ENCODE measurements at regions not wholly inside any gene's neighbourhood (a gene's known extent, or its start where the extent isn't known, plus 50 kb on each side); places are given as distances from the start of the nearest gene placed in this dataset.
A peak's percentile ranks its signal among the peaks of the same experiment; 100 is the strongest.

- Histone ChIP-seq H3K9ac (ENCODE audit: insufficient read depth, low read length) (no peak overlapping the region), H3K27me3 (ENCODE audit: control insufficient read depth, insufficient read depth, low read length) (no peaks in the 10 kb centered on the region), H3K4me1 (ENCODE audit: control insufficient read depth, extremely low read depth, insufficient read depth, low read length) (peaks cover 9% of the 10 kb centered on the region), H3K36me3 (ENCODE audit: control insufficient read depth, insufficient read depth, low read length) (no peaks in the 10 kb centered on the region), H3K27ac (ENCODE audit: insufficient read depth, low read length) (no peak overlapping the region), H2AFZ (ENCODE audit: low read length) (no peak overlapping the region), H3K4me2 (ENCODE audit: extremely low read depth, insufficient read depth, low read length) (no peak overlapping the region), H3K9me3 (ENCODE audit: control insufficient read depth, insufficient read depth, low read depth, low read length) (no peaks in the 10 kb centered on the region), H3K79me2 (ENCODE audit: control insufficient read depth, insufficient read depth, low read length) (no peaks in the 10 kb centered on the region), H3K4me3 (replicated peaks in 1 of 4; ENCODE audit: control extremely low read depth in 1 of 4, insufficient read depth in 1 of 4, low read depth in 3 of 4, low read length in 4 of 4) (no peak overlapping the region), H4K20me1 (ENCODE audit: control insufficient read depth, extremely low read depth, insufficient read depth, low read length) (no peaks in the 10 kb centered on the region)
- no peak for TF ChIP-seq EZH2 (IDR thresholded peaks at IDR 0.05; ENCODE audit: low read length, missing control alignments)
- no peak for TF ChIP-seq CTCF (conservative IDR thresholded peaks at IDR 0.05 in 1 of 2, IDR thresholded peaks at IDR 0.05 in 1 of 2; ENCODE audit: low read depth in 1 of 2, low read length in 2 of 2)
- DNase-seq (ENCODE audit: low read depth in 2 of 2) = peak in 1 of 2 donors; percentile 29
Observed at GRCh38 chr14:25108959-25109358, 59.0 kb upstream of the STXBP6 start.

GRCh38 chr14:25108291-25108690 is 58.3 kb upstream of the STXBP6 start:
- H3K4me1 ChIP-seq (ENCODE audit: control insufficient read depth, extremely low read depth, insufficient read depth, low read length) = peaks cover 9% of the 10 kb centered on the region
- no peak for TF ChIP-seq CTCF (conservative IDR thresholded peaks at IDR 0.05 in 1 of 2, IDR thresholded peaks at IDR 0.05 in 1 of 2; ENCODE audit: low read depth in 1 of 2, low read length in 2 of 2)
- TF ChIP-seq EZH2 (IDR thresholded peaks at IDR 0.05; ENCODE audit: low read length, missing control alignments) = no peak
- no peaks in the 10 kb centered on the region for H3K36me3 ChIP-seq (ENCODE audit: control insufficient read depth, insufficient read depth, low read length)
- H2AFZ ChIP-seq (ENCODE audit: low read length) = no peak overlapping the region
- H3K27me3 ChIP-seq (ENCODE audit: control insufficient read depth, insufficient read depth, low read length) = no peaks in the 10 kb centered on the region
- no peak overlapping the region for H3K27ac ChIP-seq (ENCODE audit: insufficient read depth, low read length)
- H3K9ac ChIP-seq (ENCODE audit: insufficient read depth, low read length) = no peak overlapping the region
- no peak overlapping the region for H3K4me3 ChIP-seq (replicated peaks in 1 of 4; ENCODE audit: control extremely low read depth in 1 of 4, insufficient read depth in 1 of 4, low read depth in 3 of 4, low read length in 4 of 4)
- no peaks in the 10 kb centered on the region for H3K79me2 ChIP-seq (ENCODE audit: control insufficient read depth, insufficient read depth, low read length)
- no peak for DNase-seq (ENCODE audit: low read depth in 2 of 2)
- no peaks in the 10 kb centered on the region for H3K9me3 ChIP-seq (ENCODE audit: control insufficient read depth, insufficient read depth, low read depth, low read length)
- no peaks in the 10 kb centered on the region for H4K20me1 ChIP-seq (ENCODE audit: control insufficient read depth, extremely low read depth, insufficient read depth, low read length)
- no peak overlapping the region for H3K4me2 ChIP-seq (ENCODE audit: extremely low read depth, insufficient read depth, low read length)

- DNase-seq (ENCODE audit: low read depth in 2 of 2) = no peak
- Histone ChIP-seq H3K4me3 (replicated peaks in 1 of 4; ENCODE audit: control extremely low read depth in 1 of 4, insufficient read depth in 1 of 4, low read depth in 3 of 4, low read length in 4 of 4) (no peak overlapping the region), H3K9me3 (ENCODE audit: control insufficient read depth, insufficient read depth, low read depth, low read length) (no peaks in the 10 kb centered on the region), H2AFZ (ENCODE audit: low read length) (no peak overlapping the region), H3K4me1 (ENCODE audit: control insufficient read depth, extremely low read depth, insufficient read depth, low read length) (peaks cover 2% of the 10 kb centered on the region), H3K27me3 (ENCODE audit: control insufficient read depth, insufficient read depth, low read length) (no peaks in the 10 kb centered on the region), H3K9ac (ENCODE audit: insufficient read depth, low read length) (no peak overlapping the region), H3K4me2 (ENCODE audit: extremely low read depth, insufficient read depth, low read length) (no peak overlapping the region), H3K79me2 (ENCODE audit: control insufficient read depth, insufficient read depth, low read length) (no peaks in the 10 kb centered on the region), H3K27ac (ENCODE audit: insufficient read depth, low read length) (no peak overlapping the region), H4K20me1 (ENCODE audit: control insufficient read depth, extremely low read depth, insufficient read depth, low read length) (no peaks in the 10 kb centered on the region), H3K36me3 (ENCODE audit: control insufficient read depth, insufficient read depth, low read length) (no peaks in the 10 kb centered on the region)
- no peak for TF ChIP-seq CTCF (conservative IDR thresholded peaks at IDR 0.05 in 1 of 2, IDR thresholded peaks at IDR 0.05 in 1 of 2; ENCODE audit: low read depth in 1 of 2, low read length in 2 of 2)
- no peak for TF ChIP-seq EZH2 (IDR thresholded peaks at IDR 0.05; ENCODE audit: low read length, missing control alignments)
Observed at GRCh38 chr14:25103820-25104219, 53.9 kb upstream of the STXBP6 start.

Data from fibroblast of lung (primary cell).